NB4 (cell line): ENCODE measurements at regions not wholly inside any gene's neighbourhood (a gene's known extent, or its start where the extent isn't known, plus 50 kb on each side); places are given as distances from the start of the nearest gene placed in this dataset.

Source experiments
- DNase-seq: peaks from one replicate; pipeline ENCODE4 v3.0.0; 2010; ENCODE audit warnings: low read depth
- H3K4me3 ChIP-seq: one replicate; pipeline ENCODE4 v1.5.1; 2011; ENCODE audit warnings: mild to moderate bottlenecking, low read depth, low read length, moderate library complexity
- CTCF ChIP-seq: IDR thresholded peaks from one replicate; pipeline ENCODE4 v1.5.1; 2012; ENCODE audit warnings: low read depth, low read length
- MYC ChIP-seq: IDR thresholded peaks from 2 replicates; pipeline ENCODE4 v1.6.1; 2011; ENCODE audit warnings: low read depth, low read length
- POLR2A ChIP-seq: IDR thresholded peaks from 2 replicates; pipeline ENCODE4 v1.6.1; 2011; ENCODE audit warnings: mild to moderate bottlenecking; ENCODE audit not compliant: insufficient read length; ENCODE audit errors: extremely low read depth
- TF ChIP-seq, protein P1 (sequence below): IDR thresholded peaks from 2 replicates; pipeline ENCODE4 v1.6.1; 2011; ENCODE audit warnings: low read depth, low read length

DNA sequence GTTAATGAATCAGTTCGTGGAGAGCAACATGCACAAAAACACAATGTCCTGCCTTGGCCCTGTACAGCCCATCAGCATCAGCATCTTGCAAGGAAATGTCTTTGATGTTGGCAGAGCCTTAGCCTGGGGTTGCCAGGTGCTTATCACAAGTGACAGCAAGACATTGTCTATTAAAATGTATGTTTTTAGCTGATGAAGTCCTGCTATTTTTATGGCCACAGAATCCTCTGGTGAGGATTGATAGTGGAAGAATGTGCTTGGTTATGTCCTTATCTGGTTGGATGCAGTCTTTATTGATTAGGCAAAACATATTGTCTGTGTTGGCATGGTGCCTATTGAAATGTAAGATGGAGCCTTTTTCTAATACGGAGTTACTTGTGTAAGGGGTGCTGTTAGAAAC lies 1427.0 kb upstream of the MIR17HG start:
- no peak overlapping the region for H3K4me3 ChIP-seq
- TF ChIP-seq CTCF (no peak), MYC (no peak)
- no peak for DNase-seq

- DNase-seq, result no peak
- TF ChIP-seq CTCF (no peak), MYC (no peak), POLR2A (no peak)
- TF ChIP-seq, protein P1, sequence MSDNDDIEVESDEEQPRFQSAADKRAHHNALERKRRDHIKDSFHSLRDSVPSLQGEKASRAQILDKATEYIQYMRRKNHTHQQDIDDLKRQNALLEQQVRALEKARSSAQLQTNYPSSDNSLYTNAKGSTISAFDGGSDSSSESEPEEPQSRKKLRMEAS, result no peak
- no peak overlapping the region for H3K4me3 ChIP-seq
Observed at GRCh38 chr13:89923052-89923451, 1424.4 kb upstream of the MIR17HG start.

DNA sequence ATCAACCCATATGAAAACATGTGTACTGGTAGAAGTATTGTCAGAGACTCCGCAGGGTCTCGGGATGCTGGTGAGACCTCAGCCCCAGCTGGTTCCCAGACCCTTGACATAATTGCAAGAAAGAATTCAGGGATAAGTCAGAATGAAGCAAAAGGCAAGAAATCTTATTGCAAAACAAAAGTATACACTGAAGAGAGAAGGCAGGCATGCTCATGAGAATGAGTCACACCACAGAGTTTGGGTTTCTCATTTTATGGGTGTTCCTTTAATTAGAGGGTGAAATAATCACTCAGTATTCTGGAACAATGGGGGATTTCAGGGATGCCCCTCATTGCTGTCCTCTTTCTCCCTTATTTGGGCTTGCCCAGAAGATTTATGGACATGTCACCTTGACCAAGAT lies 1423.8 kb upstream of the MIR17HG start:
- DNase-seq, result no peak
- H3K4me3 ChIP-seq, result no peak overlapping the region
- TF ChIP-seq MYC, result no peak
- no peak for TF ChIP-seq CTCF
- TF ChIP-seq, protein P1, result no peak
- no peak for TF ChIP-seq POLR2A

- H3K4me3 ChIP-seq, result no peak overlapping the region
- TF ChIP-seq CTCF, result peak; percentile 32
- TF ChIP-seq, protein P1, result no peak
- peak; percentile 38 for DNase-seq
Observed at GRCh38 chr13:89925107-89925506, 1422.4 kb upstream of the MIR17HG start.

- TF ChIP-seq, protein P1, result no peak
- no peak for TF ChIP-seq MYC
- no peak for TF ChIP-seq CTCF
- no peak for TF ChIP-seq POLR2A
Observed at GRCh38 chr13:89930861-89931260, 1416.6 kb upstream of the MIR17HG start.

GRCh38 chr13:89932902-89933301 lies 1414.6 kb upstream of the MIR17HG start:
- H3K4me3 ChIP-seq, result no peak overlapping the region
- TF ChIP-seq, protein P1, result no peak
- TF ChIP-seq POLR2A (no peak), CTCF (no peak), MYC (no peak)
- DNase-seq, result no peak

More at GRCh38 chr13:89930861-89931260, 1416.6 kb upstream of the MIR17HG start:
- H3K4me3 ChIP-seq, result no peak overlapping the region
- no peak for DNase-seq
